CD4-positive, alpha-beta T cell treated with Interleukin-4 for 1 hour (primary cell): ENCODE measurements at regions not wholly inside any gene's neighbourhood (a gene's known extent, or its start where the extent isn't known, plus 50 kb on each side); places are given as distances from the start of the nearest gene placed in this dataset.

Experiments
- DNase-seq, 2 donors: peaks; one replicate each; pipeline ENCODE4 v3.0.0-alpha.2; 2020 to 2022

DNA sequence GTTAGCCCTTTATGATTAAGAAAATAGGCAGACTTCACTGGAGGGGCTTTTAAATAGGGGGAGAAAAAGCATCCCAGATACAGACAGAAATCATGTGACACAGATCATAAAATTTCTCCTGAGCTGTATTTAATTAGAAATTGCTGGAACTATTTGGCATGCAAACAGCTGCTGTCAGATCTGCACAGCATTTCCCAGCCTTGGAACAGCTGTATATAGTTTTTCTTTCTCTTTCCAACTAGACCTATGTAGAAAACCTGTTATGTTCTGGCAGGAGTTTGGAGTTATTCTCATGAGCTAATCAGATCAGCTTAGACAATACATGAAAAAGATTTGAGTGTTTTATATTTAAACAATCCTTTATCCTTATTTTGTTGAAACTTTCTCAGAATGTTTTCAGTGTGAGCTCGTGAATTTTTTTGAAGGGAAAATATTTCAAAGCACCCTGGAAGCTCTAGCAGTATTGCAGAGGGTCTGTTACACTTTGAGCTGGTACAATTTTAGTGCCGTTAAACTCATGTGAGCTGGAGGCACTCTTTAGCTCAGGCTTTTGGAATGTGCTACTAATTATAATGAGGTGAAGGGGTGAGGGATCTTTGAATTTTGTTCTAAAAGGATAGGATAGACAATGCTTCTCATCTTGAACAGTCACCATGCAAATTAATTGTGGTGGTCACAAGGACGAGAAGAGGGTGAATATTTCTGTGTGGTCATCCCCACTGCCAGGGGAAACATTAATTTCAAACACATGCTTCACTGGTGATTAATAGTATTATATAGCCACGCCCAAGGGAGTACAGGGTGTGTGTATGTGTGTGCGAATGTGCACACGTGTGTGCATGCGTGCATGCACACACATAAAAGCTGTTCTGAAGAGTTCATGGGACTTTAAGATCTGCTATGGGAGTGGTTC is 239.4 kb upstream of the FBXL7 start:
- no peak for DNase-seq

DNA sequence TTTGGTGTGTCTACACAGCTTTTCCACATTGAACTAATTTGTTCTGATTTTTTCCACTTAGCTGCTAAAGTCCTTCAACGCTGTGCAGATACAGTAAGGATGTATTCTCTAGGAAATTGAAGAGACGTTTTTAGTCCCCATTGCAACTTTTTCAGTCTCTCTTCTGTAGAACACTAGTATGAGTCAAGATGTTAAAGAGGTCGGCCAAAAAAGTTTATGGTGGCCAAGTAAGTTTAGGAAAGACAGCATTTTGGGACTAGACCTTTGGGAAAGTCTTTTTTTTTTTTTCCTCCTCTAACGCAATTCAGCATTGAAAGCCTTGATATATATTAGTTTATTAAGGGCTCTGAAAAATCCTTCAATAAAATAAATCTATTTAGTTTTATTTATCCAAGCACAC is 243.5 kb upstream of the FBXL7 start:
- no peak for DNase-seq

- DNase-seq: no peak
Measured at GRCh38 chr5:15255576-15255975, 244.4 kb upstream of the FBXL7 start.

DNA sequence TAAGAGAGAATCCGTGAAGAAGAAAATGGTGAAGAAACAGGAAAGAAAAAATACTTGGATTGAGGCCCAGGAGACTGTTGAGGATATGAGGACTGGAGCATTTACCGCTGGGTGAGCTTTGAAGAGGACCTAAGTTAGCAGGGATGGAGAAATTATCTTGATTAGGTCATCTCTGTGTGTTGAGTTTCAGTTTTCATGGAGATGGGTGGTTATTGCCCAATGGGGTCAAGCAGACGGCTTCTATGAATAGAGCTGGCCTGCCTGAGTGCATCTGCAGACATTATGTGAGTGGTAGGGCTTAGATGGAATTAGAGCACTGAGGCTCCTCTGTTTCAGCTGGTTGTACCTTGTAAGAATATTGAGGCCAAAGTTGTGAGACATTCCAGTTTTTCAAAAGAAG is 245.4 kb upstream of the FBXL7 start:
- no peak for DNase-seq

GRCh38 chr5:15252331-15252730 is 247.6 kb upstream of the FBXL7 start:
- DNase-seq: no peak

DNA sequence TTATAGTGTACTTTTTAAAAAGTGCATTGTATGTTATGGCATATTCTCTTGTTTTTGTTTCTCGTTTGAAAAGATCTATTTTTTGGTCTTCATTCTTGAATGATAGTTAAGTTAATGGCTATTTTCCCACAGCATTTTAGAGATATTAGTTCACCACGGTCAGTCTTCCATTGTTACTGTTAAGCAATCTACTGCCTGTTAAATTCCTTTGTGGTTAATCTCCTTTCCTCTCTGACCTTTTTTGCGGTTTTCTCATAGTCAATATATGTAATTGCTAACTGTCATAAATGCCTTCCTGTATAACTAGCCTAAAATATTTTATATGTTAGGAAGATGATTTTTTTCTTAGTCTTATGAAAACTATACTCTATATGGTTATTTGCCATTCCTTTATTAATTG is 250.8 kb upstream of the FBXL7 start:
- no peak for DNase-seq

GRCh38 chr5:15248731-15249130 is 251.2 kb upstream of the FBXL7 start:
- no peak for DNase-seq

GRCh38 chr5:15245913-15246312 is 254.1 kb upstream of the FBXL7 start:
- DNase-seq: no peak

DNA sequence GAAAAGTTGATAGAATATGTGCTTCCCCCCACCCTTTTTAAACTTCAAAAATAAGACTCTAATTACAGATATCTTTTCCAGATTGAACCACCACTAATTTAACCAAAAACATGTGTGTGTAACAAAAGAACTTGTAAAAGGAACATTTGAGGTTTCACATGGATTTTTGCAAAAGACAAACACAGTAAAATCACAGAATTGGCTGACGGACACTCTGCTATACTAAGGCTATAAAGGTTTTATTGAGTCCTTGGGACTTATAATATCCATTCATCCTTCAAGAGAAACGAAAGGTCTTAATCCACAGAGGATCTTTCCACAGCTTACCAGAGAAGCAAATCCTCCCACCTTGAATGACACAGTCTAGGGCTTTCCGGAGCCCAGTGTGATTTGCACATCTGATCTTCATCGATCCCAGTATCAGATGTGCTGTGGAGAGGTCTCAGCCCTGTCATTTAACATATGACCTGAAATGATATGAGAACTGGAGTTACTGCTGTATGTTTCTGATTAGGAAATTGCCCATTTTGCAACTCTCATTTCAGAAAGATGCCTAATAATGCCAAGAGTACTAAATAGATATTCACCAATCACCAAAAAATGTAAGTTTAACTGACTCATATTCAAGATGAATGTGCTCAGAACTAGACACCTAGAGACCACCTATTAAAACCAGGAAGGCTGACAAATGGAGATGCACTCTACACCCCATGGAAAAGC is 256.5 kb upstream of the FBXL7 start:
- DNase-seq: no peak

- DNase-seq: no peak
Measured at GRCh38 chr5:15241216-15241821, 258.7 kb upstream of the FBXL7 start.

- DNase-seq: no peak
Measured at GRCh38 chr5:15238006-15238405, 262.0 kb upstream of the FBXL7 start.

GRCh38 chr5:15236911-15237508 is 263.0 kb upstream of the FBXL7 start:
- DNase-seq: no peak

GRCh38 chr5:15234911-15235310 is 265.1 kb upstream of the FBXL7 start:
- DNase-seq: no peak

- no peak for DNase-seq
Measured at GRCh38 chr5:15234366-15234765, 265.6 kb upstream of the FBXL7 start.

DNA sequence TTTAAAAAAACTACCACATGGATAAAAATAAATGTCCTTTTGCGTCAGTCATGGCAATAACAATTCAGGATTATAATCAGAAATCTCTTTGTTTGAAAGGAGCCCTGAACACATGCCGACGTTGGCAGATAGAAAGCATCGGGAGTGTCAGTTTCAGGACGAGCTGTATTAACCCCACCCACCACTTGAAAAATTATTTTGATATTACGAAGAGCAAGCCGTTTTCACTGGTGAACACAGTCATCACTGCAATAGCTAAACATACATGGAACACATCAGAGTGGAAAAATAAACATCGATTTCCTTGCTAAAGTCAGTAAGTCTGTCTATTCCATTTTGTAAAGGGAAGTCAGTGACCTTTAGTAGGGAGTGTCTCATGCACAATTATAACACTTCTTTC is 266.4 kb upstream of the FBXL7 start:
- no peak for DNase-seq

DNA sequence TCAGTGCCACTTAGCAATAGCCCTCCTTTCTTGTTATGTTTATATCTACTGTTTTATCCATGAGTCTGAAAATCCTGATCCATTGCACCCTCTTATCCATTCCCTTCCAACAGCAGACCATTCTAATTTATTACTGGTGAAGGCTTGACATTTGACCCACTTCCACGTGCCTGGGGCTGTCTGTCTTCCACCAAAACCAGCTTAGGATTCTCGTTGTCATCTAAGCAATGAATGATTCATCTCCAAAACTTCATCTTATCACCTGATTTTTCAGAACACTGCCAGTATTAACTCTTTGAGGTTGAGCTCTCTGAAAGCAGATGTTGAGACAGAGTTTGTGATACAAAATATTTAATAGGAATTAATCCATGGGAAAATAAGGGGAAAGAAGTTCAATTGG is 277.8 kb upstream of the FBXL7 start:
- no peak for DNase-seq

DNA sequence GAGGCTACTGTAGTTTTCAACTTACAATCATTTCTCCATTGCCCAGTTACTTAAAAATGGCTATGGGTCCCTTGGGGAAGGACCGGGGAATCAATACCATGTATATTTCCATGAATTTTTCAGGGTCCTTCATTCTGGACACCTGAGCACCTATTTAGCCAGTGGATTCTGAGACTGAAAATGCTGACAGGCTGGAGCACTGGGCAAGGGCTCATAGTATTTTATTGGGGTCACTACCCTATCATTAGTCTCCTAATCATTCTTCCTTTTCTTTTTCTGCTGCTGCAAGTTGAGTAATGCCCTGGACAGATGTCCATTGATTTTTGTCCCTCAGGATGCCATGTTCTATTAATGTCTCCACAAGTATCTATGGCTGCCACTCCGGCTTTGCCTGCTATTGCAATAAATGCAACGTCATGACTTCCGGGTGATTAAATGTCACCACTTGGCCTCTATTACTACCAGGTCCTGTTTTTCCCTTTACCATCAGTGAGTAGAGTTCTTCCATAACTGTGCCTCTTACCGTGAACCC is 279.3 kb upstream of the FBXL7 start:
- no peak for DNase-seq

- DNase-seq: no peak
Measured at GRCh38 chr5:15215056-15215455, 284.9 kb upstream of the FBXL7 start.

DNA sequence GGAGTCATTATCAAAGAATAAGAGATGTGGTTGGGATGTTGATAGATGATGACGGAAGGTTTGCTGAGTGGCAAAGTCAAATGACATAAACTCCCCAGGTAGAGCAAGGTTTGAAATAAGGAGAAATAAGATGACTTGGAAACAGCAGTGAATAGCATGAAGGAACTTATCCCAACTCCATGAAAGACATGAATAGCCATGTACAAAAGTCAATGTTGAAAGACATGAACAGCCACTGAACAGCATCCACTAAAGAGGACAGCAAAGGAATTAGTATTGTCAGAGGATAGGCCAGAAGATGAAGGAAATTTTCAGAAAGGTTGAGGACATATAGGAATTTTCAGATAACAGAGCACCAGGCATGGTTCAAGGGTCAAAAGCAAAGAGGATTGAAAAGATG is 286.0 kb upstream of the FBXL7 start:
- DNase-seq: no peak

DNA sequence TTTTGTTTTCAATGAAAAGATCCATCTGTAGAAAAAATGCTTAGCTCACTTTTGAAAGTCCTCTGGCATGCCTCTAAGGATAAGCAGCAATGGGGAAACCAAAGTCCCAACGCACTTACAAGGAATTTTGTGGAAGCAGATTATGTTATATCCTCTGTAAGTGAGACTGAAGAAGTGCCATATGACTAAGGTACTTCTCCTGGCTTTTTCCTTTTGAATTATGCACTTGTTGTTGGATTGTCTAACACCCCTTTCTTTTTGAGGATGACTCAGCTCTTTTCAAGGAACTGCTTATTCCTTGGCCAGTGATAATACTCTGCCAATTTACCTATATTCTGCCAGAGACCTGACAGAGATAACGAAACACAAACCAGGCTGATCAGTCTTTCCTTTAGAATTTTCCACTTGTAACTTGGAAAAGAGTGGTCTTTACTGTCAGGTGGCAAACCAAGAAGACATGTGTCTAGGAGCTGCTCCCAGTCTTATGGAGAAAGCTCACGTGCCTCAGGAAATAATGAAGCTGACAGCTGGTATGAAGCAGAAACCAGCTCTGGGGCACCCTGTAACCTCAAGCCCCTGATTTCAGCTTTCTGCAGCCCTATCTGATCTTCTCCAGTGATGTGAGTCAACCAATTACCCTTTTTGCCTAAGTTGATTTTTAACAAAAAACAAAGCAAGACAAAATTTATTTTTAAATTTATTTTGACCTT is 290.8 kb upstream of the FBXL7 start:
- no peak for DNase-seq

GRCh38 chr5:15206133-15206532 is 293.8 kb upstream of the FBXL7 start:
- no peak for DNase-seq

- no peak for DNase-seq
Measured at GRCh38 chr5:15203376-15203775, 296.6 kb upstream of the FBXL7 start.

GRCh38 chr5:15191012-15191411 is 309.0 kb upstream of the FBXL7 start:
- DNase-seq: no peak
